ENCODE measurements at regions not wholly inside any gene's neighbourhood (a gene's known extent, or its start where the extent isn't known, plus 50 kb on each side); places are given as distances from the start of the nearest gene placed in this dataset.

GRCh38 chr1:213921712-213922111 is 66.1 kb upstream of the PROX1 start:
- no peak overlapping the region for H3K4me3 Mint-ChIP-seq
- H3K4me1 Mint-ChIP-seq: no peaks in the 10 kb centered on the region
- POLR2A ChIA-PET: no interaction called here
- H3K9me3 Mint-ChIP-seq: no peaks in the 10 kb centered on the region
- DNase-seq: no peak
- H3K27ac Mint-ChIP-seq: no peak overlapping the region
- H3K27me3 Mint-ChIP-seq: no peaks in the 10 kb centered on the region
- H3K36me3 Mint-ChIP-seq (ENCODE audit: low read depth): no peaks in the 10 kb centered on the region
- CTCF ChIA-PET: no interaction called here

- ChIA-PET CTCF (no interaction called here), POLR2A (no interaction called here)
- Mint-ChIP-seq H3K27me3 (no peaks in the 10 kb centered on the region), H3K4me3 (no peak overlapping the region), H3K27ac (no peak overlapping the region), H3K4me1 (no peaks in the 10 kb centered on the region), H3K36me3 (ENCODE audit: low read depth) (no peaks in the 10 kb centered on the region), H3K9me3 (no peaks in the 10 kb centered on the region)
- DNase-seq: no peak
Observed at GRCh38 chr1:213925531-213926182, 62.1 kb upstream of the PROX1 start.

GRCh38 chr1:213927846-213928245 is 59.9 kb upstream of the PROX1 start:
- Mint-ChIP-seq H3K4me1 (no peaks in the 10 kb centered on the region), H3K9me3 (no peaks in the 10 kb centered on the region), H3K27me3 (no peaks in the 10 kb centered on the region), H3K36me3 (ENCODE audit: low read depth) (no peaks in the 10 kb centered on the region), H3K4me3 (no peak overlapping the region), H3K27ac (no peak overlapping the region)
- ChIA-PET CTCF (no interaction called here), POLR2A (no interaction called here)
- DNase-seq: no peak

GRCh38 chr1:213929398-213929797 is 58.4 kb upstream of the PROX1 start:
- ChIA-PET CTCF (no interaction called here), POLR2A (no interaction called here)
- no peaks in the 10 kb centered on the region for H3K27me3 Mint-ChIP-seq
- H3K36me3 Mint-ChIP-seq (ENCODE audit: low read depth): no peaks in the 10 kb centered on the region
- no peak for DNase-seq
- H3K27ac Mint-ChIP-seq: no peak overlapping the region
- H3K4me1 Mint-ChIP-seq: no peaks in the 10 kb centered on the region
- H3K9me3 Mint-ChIP-seq: no peaks in the 10 kb centered on the region
- H3K4me3 Mint-ChIP-seq: no peak overlapping the region

GRCh38 chr1:213931836-213932235 is 55.9 kb upstream of the PROX1 start:
- Mint-ChIP-seq H3K27me3 (no peaks in the 10 kb centered on the region), H3K9me3 (no peaks in the 10 kb centered on the region), H3K4me3 (no peak overlapping the region), H3K27ac (no peak overlapping the region), H3K36me3 (ENCODE audit: low read depth) (no peaks in the 10 kb centered on the region), H3K4me1 (no peaks in the 10 kb centered on the region)
- POLR2A ChIA-PET: no interaction called here
- DNase-seq: no peak
- CTCF ChIA-PET: no interaction called here

GRCh38 chr1:213933336-213933735 is 54.4 kb upstream of the PROX1 start:
- DNase-seq: no peak
- ChIA-PET CTCF (no interaction called here), POLR2A (no interaction called here)
- Mint-ChIP-seq H3K4me1 (no peaks in the 10 kb centered on the region), H3K27ac (no peak overlapping the region), H3K4me3 (no peak overlapping the region), H3K36me3 (ENCODE audit: low read depth) (no peaks in the 10 kb centered on the region), H3K27me3 (no peaks in the 10 kb centered on the region), H3K9me3 (no peaks in the 10 kb centered on the region)

- Mint-ChIP-seq H3K27ac (no peak overlapping the region), H3K4me1 (no peaks in the 10 kb centered on the region), H3K27me3 (no peaks in the 10 kb centered on the region), H3K36me3 (ENCODE audit: low read depth) (no peaks in the 10 kb centered on the region), H3K9me3 (no peaks in the 10 kb centered on the region), H3K4me3 (no peak overlapping the region)
- DNase-seq: no peak
- ChIA-PET POLR2A (no interaction called here), CTCF (no interaction called here)
Observed at GRCh38 chr1:213934649-213935048, 53.1 kb upstream of the PROX1 start.

DNA sequence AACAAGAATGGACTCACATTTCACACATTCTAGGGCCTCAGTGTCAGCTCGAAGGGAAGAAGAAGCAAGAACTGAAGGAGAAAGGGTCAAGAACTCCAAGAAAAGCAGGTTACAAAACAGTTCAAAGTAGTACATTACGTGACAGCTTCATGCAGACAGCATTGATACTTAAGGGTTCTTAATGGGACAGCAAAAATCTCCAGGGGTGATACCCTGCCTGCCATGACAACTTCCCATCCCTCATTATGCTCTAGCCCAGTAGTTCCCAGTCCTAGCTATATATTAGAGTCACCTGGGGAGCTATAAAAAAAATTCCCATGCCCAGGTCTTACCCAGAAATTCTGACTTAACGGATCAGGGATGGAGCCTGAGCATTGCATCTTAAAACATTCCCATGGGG is 51.2 kb upstream of the PROX1 start:
- no peaks in the 10 kb centered on the region for H3K27me3 Mint-ChIP-seq
- POLR2A ChIA-PET: no interaction called here

More for the DNA sequence above, 51.2 kb upstream of the PROX1 start:
- DNase-seq: no peak
- no peaks in the 10 kb centered on the region for H3K36me3 Mint-ChIP-seq (ENCODE audit: low read depth)
- CTCF ChIA-PET: no interaction called here
- no peak overlapping the region for H3K27ac Mint-ChIP-seq
- H3K4me3 Mint-ChIP-seq: no peak overlapping the region
- H3K9me3 Mint-ChIP-seq: no peaks in the 10 kb centered on the region
- H3K4me1 Mint-ChIP-seq: no peaks in the 10 kb centered on the region
